GM23338 (cell line): ENCODE measurements at regions not wholly inside any gene's neighbourhood (a gene's known extent, or its start where the extent isn't known, plus 50 kb on each side); places are given as distances from the start of the nearest gene placed in this dataset.

Source experiments
- ATAC-seq: fragments of 200-7000 bp; cut with Tn5 transposase; 3 replicates; pipeline ENCODE4 v1.9.1; 2020
- DNase-seq: peaks from one replicate; pipeline ENCODE4 v3.0.0-alpha.2; 2015; ENCODE audit warnings: low spot score
- H2AFZ ChIP-seq: fragments of 200-600 bp; sonication (generic); 2 replicates; pipeline ENCODE4 v1.8.0; 2016; ENCODE audit warnings: antibody characterized with exemption, mild to moderate bottlenecking, moderate library complexity
- H3F3A ChIP-seq: fragments of 200-600 bp; sonication (generic); replicated peaks from 2 replicates; pipeline ENCODE4 v1.8.0; 2017; ENCODE audit warnings: antibody characterized with exemption, mixed run types, low read depth
- H3K27ac ChIP-seq: fragments of 200-600 bp; sonication (generic); 2 replicates; pipeline ENCODE4 v1.6.1; 2016; ENCODE audit warnings: low read depth
- H3K27me3 ChIP-seq: fragments of 200-600 bp; sonication (generic); 2 replicates; pipeline ENCODE4 v1.8.0; 2016; ENCODE audit warnings: mild to moderate bottlenecking, mixed run types, moderate library complexity; ENCODE audit not compliant: insufficient read depth
- H3K36me3 ChIP-seq: fragments of 200-600 bp; sonication (generic); 2 replicates; pipeline ENCODE4 v1.8.0; 2016; ENCODE audit warnings: mild to moderate bottlenecking; ENCODE audit not compliant: insufficient read depth
- H3K4me1 ChIP-seq: fragments of 200-600 bp; sonication (generic); 2 replicates; pipeline ENCODE4 v1.8.0; 2016; ENCODE audit warnings: mild to moderate bottlenecking, moderate library complexity; ENCODE audit not compliant: insufficient read depth
- H3K4me2 ChIP-seq: fragments of 200-600 bp; sonication (generic); 2 replicates; pipeline ENCODE4 v1.7.1; 2017; ENCODE audit warnings: mixed run types
- H3K4me3 ChIP-seq: fragments of 200-600 bp; sonication (generic); 2 replicates; pipeline ENCODE4 v1.6.1; 2016; ENCODE audit warnings: mixed run types
- H3K79me2 ChIP-seq: fragments of 200-600 bp; sonication (generic); replicated peaks from 2 replicates; pipeline ENCODE4 v1.8.0; 2017; ENCODE audit warnings: mild to moderate bottlenecking; ENCODE audit not compliant: insufficient read depth
- H3K9me2 ChIP-seq: fragments of 200-600 bp; sonication (generic); 2 replicates; pipeline ENCODE4 v1.8.0; 2017; ENCODE audit not compliant: insufficient read depth
- H4K20me1 ChIP-seq: fragments of 200-600 bp; sonication (generic); replicated peaks from 2 replicates; pipeline ENCODE4 v1.8.0; 2017; ENCODE audit warnings: mild to moderate bottlenecking; ENCODE audit not compliant: insufficient read depth
- H3K27ac Mint-ChIP-seq: 2 replicates; pipeline ENCODE4 v1.8.0; 2020; ENCODE audit warnings: inconsistent platforms, mild to moderate bottlenecking, moderate library complexity, mixed read lengths
- H3K27me3 Mint-ChIP-seq: 3 replicates; pipeline ENCODE4 v1.8.0; 2022; ENCODE audit warnings: low read depth, mild to moderate bottlenecking, moderate library complexity, mixed read lengths, inconsistent platforms; ENCODE audit not compliant: insufficient read depth, poor library complexity
- H3K36me3 Mint-ChIP-seq: 3 replicates; pipeline ENCODE4 v1.8.0; 2021; ENCODE audit warnings: low read depth, mild to moderate bottlenecking, inconsistent platforms, moderate library complexity, mixed read lengths
- H3K4me1 Mint-ChIP-seq: 3 replicates; pipeline ENCODE4 v1.8.0; 2020; ENCODE audit warnings: mild to moderate bottlenecking, inconsistent platforms, mixed read lengths
- H3K4me3 Mint-ChIP-seq: 3 replicates; pipeline ENCODE4 v1.8.0; 2021; ENCODE audit warnings: moderate library complexity, mild to moderate bottlenecking, inconsistent platforms, mixed read lengths
- H3K9me3 Mint-ChIP-seq: 3 replicates; pipeline ENCODE4 v1.8.0; 2020; ENCODE audit warnings: moderate library complexity, mild to moderate bottlenecking, inconsistent platforms, mixed read lengths
- CREB1 ChIP-seq: fragments of 250-450 bp; sonication (Bioruptor Pico); IDR thresholded peaks from 2 replicates; pipeline ENCODE4 v1.5.0; 2020; ENCODE audit warnings: low read depth, mild to moderate bottlenecking, moderate library complexity
- EZH2 ChIP-seq: fragments of 200-600 bp; sonication (generic); IDR thresholded peaks from one replicate; pipeline ENCODE4 v1.8.0; 2017; ENCODE audit warnings: antibody characterized with exemption, mild to moderate bottlenecking, low read depth; ENCODE audit not compliant: unreplicated experiment
- JUNB ChIP-seq: IDR thresholded peaks from one replicate; pipeline ENCODE4 v1.6.1; 2016; ENCODE audit warnings: antibody characterized with exemption; ENCODE audit not compliant: unreplicated experiment
- NANOG ChIP-seq: IDR thresholded peaks from 2 replicates; pipeline ENCODE4 v1.6.1; 2016; ENCODE audit warnings: antibody characterized with exemption, borderline replicate concordance
- POLR2AphosphoS5 ChIP-seq: IDR thresholded peaks from 2 replicates; pipeline ENCODE4 v1.6.1; 2016; ENCODE audit warnings: antibody characterized with exemption, low read depth
- STAT1 ChIP-seq: IDR thresholded peaks from one replicate; pipeline ENCODE4 v1.6.1; 2016; ENCODE audit warnings: antibody characterized with exemption; ENCODE audit not compliant: unreplicated experiment
- ZNF114 ChIP-seq: fragments of 250-450 bp; sonication (Bioruptor Pico); IDR thresholded peaks from 2 replicates; pipeline ENCODE4 v1.5.0; 2020; ENCODE audit warnings: mild to moderate bottlenecking, moderate library complexity
- ZNF331 ChIP-seq: fragments of 250-450 bp; sonication (Bioruptor Pico); IDR thresholded peaks from 2 replicates; pipeline ENCODE4 v1.5.0; 2020; ENCODE audit warnings: low read depth, mild to moderate bottlenecking, moderate library complexity
- TF ChIP-seq, protein P1 (sequence below): fragments of 250-450 bp; sonication (Bioruptor Pico); IDR thresholded peaks from 2 replicates; pipeline ENCODE4 v1.5.0; 2020; ENCODE audit warnings: mild to moderate bottlenecking, moderate library complexity
- TF ChIP-seq, protein P2 (sequence below), 2 experiments: fragments of 200-600 bp in 1 of 2; sonication (generic) in 1 of 2; conservative IDR thresholded peaks; 2 replicates each; pipeline versions ENCODE4 v1.5.1 to v1.6.1; 2016 to 2017; ENCODE audit warnings: antibody characterized with exemption in 2 of 2, low read depth in 2 of 2, mild to moderate bottlenecking in 2 of 2, moderate library complexity in 1 of 2
- TF ChIP-seq, protein P3 (sequence below): IDR thresholded peaks from one replicate; pipeline ENCODE4 v1.6.1; 2018; ENCODE audit warnings: antibody characterized with exemption; ENCODE audit not compliant: unreplicated experiment
- TF ChIP-seq, protein P4 (sequence below): IDR thresholded peaks from 2 replicates; pipeline ENCODE4 v1.6.1; 2016; ENCODE audit warnings: antibody characterized with exemption

DNA sequence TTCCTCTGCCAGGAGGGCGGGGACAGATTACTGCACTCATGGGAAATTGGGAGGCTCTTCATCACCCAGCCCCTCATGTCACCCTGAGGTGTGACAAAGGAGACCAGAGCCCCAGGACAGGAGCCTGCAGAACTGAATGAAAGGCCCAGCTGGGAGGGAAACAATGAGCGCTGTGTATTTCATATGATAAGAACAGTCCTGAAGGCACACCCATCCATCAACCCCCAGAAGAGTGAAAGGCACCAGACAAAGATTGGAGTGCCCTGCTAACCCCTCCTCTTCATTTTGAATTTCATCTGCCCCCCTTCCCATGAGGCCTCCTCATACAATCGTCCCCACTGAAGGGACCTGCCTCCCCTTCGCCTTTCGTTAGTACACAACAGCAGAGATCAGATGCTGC lies 160.0 kb upstream of the PRICKLE2 start (continued):
- TF ChIP-seq ZNF114 (CRISPR knock-in tag) (no peak), NANOG (no peak)
- TF ChIP-seq, protein P1, sequence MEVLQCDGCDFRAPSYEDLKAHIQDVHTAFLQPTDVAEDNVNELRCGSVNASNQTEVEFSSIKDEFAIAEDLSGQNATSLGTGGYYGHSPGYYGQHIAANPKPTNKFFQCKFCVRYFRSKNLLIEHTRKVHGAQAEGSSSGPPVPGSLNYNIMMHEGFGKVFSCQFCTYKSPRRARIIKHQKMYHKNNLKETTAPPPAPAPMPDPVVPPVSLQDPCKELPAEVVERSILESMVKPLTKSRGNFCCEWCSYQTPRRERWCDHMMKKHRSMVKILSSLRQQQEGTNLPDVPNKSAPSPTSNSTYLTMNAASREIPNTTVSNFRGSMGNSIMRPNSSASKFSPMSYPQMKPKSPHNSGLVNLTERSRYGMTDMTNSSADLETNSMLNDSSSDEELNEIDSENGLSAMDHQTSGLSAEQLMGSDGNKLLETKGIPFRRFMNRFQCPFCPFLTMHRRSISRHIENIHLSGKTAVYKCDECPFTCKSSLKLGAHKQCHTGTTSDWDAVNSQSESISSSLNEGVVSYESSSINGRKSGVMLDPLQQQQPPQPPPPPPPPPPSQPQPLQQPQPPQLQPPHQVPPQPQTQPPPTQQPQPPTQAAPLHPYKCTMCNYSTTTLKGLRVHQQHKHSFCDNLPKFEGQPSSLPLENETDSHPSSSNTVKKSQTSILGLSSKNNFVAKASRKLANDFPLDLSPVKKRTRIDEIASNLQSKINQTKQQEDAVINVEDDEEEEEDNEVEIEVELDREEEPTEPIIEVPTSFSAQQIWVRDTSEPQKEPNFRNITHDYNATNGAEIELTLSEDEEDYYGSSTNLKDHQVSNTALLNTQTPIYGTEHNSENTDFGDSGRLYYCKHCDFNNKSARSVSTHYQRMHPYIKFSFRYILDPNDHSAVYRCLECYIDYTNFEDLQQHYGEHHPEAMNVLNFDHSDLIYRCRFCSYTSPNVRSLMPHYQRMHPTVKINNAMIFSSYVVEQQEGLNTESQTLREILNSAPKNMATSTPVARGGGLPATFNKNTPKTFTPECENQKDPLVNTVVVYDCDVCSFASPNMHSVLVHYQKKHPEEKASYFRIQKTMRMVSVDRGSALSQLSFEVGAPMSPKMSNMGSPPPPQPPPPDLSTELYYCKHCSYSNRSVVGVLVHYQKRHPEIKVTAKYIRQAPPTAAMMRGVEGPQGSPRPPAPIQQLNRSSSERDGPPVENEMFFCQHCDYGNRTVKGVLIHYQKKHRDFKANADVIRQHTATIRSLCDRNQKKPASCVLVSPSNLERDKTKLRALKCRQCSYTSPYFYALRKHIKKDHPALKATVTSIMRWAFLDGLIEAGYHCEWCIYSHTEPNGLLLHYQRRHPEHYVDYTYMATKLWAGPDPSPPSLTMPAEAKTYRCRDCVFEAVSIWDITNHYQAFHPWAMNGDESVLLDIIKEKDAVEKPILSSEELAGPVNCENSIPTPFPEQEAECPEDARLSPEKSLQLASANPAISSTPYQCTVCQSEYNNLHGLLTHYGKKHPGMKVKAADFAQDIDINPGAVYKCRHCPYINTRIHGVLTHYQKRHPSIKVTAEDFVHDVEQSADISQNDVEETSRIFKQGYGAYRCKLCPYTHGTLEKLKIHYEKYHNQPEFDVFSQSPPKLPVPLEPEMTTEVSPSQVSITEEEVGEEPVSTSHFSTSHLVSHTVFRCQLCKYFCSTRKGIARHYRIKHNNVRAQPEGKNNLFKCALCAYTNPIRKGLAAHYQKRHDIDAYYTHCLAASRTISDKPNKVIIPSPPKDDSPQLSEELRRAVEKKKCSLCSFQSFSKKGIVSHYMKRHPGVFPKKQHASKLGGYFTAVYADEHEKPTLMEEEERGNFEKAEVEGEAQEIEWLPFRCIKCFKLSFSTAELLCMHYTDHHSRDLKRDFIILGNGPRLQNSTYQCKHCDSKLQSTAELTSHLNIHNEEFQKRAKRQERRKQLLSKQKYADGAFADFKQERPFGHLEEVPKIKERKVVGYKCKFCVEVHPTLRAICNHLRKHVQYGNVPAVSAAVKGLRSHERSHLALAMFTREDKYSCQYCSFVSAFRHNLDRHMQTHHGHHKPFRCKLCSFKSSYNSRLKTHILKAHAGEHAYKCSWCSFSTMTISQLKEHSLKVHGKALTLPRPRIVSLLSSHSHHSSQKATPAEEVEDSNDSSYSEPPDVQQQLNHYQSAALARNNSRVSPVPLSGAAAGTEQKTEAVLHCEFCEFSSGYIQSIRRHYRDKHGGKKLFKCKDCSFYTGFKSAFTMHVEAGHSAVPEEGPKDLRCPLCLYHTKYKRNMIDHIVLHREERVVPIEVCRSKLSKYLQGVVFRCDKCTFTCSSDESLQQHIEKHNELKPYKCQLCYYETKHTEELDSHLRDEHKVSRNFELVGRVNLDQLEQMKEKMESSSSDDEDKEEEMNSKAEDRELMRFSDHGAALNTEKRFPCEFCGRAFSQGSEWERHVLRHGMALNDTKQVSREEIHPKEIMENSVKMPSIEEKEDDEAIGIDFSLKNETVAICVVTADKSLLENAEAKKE: no peak

DNA sequence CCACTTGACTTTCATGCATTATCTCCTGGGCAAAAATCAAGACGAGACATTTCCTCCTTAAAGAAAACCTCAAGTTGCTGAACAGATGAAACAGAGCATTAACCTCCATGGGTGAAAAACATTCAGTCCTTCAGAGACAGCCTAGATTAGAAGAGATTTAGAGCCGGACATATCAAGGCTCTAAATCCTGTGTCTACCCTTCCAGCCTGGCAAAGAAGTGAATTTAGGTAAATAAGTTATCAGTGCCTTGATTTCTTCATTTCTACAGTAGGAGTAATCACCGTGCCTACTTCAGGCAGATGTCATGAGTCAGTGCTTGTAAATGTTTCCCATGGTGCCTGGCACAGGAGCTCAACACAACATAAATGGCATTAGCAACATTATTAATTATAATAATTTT lies 159.3 kb upstream of the PRICKLE2 start:
- Histone ChIP-seq H4K20me1 (no peaks in the 10 kb centered on the region; the same call in 1 of the 2 replicates), H3K79me2 (no peaks in the 10 kb centered on the region), H3K4me2 (no peak overlapping the region), H3F3A (no peaks in the 10 kb centered on the region), H3K4me1 (no peaks in the 10 kb centered on the region; the same call in 1 of the 2 replicates), H3K9me2 (peaks cover 4% of the 10 kb centered on the region; the same call in 1 of the 2 replicates), H3K27me3 (no peaks in the 10 kb centered on the region), H3K27ac (no peak overlapping the region), H3K36me3 (no peaks in the 10 kb centered on the region), H2AFZ (no peak overlapping the region), H3K4me3 (no peak overlapping the region)
- Mint-ChIP-seq H3K27me3 (no peaks in the 10 kb centered on the region), H3K36me3 (no peaks in the 10 kb centered on the region), H3K9me3 (no peaks in the 10 kb centered on the region), H3K4me1 (no peaks in the 10 kb centered on the region; the same call in 2 of the 3 replicates), H3K27ac (no peak overlapping the region), H3K4me3 (no peak overlapping the region)
- DNase-seq (no peak), ATAC-seq (no peak)
- TF ChIP-seq POLR2AphosphoS5 (no peak), ZNF114 (CRISPR knock-in tag) (no peak), STAT1 (no peak), EZH2 (no peak), ZNF331 (no peak), JUNB (no peak), CREB1 (no peak), NANOG (no peak)
- TF ChIP-seq, protein P2, sequence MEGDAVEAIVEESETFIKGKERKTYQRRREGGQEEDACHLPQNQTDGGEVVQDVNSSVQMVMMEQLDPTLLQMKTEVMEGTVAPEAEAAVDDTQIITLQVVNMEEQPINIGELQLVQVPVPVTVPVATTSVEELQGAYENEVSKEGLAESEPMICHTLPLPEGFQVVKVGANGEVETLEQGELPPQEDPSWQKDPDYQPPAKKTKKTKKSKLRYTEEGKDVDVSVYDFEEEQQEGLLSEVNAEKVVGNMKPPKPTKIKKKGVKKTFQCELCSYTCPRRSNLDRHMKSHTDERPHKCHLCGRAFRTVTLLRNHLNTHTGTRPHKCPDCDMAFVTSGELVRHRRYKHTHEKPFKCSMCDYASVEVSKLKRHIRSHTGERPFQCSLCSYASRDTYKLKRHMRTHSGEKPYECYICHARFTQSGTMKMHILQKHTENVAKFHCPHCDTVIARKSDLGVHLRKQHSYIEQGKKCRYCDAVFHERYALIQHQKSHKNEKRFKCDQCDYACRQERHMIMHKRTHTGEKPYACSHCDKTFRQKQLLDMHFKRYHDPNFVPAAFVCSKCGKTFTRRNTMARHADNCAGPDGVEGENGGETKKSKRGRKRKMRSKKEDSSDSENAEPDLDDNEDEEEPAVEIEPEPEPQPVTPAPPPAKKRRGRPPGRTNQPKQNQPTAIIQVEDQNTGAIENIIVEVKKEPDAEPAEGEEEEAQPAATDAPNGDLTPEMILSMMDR (conservative IDR thresholded peaks at IDR 0.05; ENCODE audit: low read depth in 2 of 2): no peak
- TF ChIP-seq, protein P3, sequence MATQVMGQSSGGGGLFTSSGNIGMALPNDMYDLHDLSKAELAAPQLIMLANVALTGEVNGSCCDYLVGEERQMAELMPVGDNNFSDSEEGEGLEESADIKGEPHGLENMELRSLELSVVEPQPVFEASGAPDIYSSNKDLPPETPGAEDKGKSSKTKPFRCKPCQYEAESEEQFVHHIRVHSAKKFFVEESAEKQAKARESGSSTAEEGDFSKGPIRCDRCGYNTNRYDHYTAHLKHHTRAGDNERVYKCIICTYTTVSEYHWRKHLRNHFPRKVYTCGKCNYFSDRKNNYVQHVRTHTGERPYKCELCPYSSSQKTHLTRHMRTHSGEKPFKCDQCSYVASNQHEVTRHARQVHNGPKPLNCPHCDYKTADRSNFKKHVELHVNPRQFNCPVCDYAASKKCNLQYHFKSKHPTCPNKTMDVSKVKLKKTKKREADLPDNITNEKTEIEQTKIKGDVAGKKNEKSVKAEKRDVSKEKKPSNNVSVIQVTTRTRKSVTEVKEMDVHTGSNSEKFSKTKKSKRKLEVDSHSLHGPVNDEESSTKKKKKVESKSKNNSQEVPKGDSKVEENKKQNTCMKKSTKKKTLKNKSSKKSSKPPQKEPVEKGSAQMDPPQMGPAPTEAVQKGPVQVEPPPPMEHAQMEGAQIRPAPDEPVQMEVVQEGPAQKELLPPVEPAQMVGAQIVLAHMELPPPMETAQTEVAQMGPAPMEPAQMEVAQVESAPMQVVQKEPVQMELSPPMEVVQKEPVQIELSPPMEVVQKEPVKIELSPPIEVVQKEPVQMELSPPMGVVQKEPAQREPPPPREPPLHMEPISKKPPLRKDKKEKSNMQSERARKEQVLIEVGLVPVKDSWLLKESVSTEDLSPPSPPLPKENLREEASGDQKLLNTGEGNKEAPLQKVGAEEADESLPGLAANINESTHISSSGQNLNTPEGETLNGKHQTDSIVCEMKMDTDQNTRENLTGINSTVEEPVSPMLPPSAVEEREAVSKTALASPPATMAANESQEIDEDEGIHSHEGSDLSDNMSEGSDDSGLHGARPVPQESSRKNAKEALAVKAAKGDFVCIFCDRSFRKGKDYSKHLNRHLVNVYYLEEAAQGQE: no peak
- TF ChIP-seq, protein P4, sequence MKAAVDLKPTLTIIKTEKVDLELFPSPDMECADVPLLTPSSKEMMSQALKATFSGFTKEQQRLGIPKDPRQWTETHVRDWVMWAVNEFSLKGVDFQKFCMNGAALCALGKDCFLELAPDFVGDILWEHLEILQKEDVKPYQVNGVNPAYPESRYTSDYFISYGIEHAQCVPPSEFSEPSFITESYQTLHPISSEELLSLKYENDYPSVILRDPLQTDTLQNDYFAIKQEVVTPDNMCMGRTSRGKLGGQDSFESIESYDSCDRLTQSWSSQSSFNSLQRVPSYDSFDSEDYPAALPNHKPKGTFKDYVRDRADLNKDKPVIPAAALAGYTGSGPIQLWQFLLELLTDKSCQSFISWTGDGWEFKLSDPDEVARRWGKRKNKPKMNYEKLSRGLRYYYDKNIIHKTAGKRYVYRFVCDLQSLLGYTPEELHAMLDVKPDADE: no peak
